SK-N-SH (cell line): ENCODE measurements at regions not wholly inside any gene's neighbourhood (a gene's known extent, or its start where the extent isn't known, plus 50 kb on each side); places are given as distances from the start of the nearest gene placed in this dataset.

Experiments
- CTCF ChIA-PET: fragments of 300-600, 350-600 bp; formaldehyde crosslinking; extraction: SDS; loops from one replicate; lab custom pipeline; 2021; lab: Yijun Ruan, JAX
- POLR2A ChIA-PET: fragments of 350-600 bp; sonication (Branson Sonifier 250); formaldehyde crosslinking; extraction: SDS; loops from one replicate; lab custom pipeline; 2020; ENCODE audit warnings: antibody characterized with exemption, inconsistent platforms; lab: Yijun Ruan, JAX
- DNase-seq: peaks from one replicate; pipeline ENCODE4 v3.0.0; 2012
- H2AFZ ChIP-seq: fragments of 200-600 bp; sonication (generic); 2 replicates; pipeline ENCODE4 v1.8.1; 2016; ENCODE audit warnings: antibody characterized with exemption, mild to moderate bottlenecking, low read depth
- H3F3A ChIP-seq: fragments of 200-600 bp; sonication (generic); replicated peaks from 2 replicates; pipeline ENCODE3; 2016; ENCODE audit warnings: antibody characterized with exemption, mild to moderate bottlenecking; ENCODE audit not compliant: insufficient read depth
- H3K27ac ChIP-seq, 2 experiments: fragments of 200-500 bp in 1 of 2; fragments of 200-600 bp in 1 of 2; sonication (Bioruptor generic) in 1 of 2; sonication (generic), shearing (Covaris generic) in 1 of 2; 2 replicates each; pipeline versions ENCODE4 v1.5.1 to v1.6.1; 2014 to 2016; ENCODE audit warnings: low read depth in 2 of 2, inconsistent platforms in 1 of 2, low read length in 1 of 2, mild to moderate bottlenecking in 1 of 2, mixed read lengths in 1 of 2
- H3K27me3 ChIP-seq: fragments of 200-600 bp; sonication (generic), shearing (Covaris generic); 2 replicates; pipeline ENCODE4 v1.6.1; 2016; ENCODE audit warnings: mixed run types; ENCODE audit not compliant: insufficient read depth
- H3K36me3 ChIP-seq, 2 experiments: fragments of 200-500 bp in 1 of 2; fragments of 200-600 bp in 1 of 2; sonication (Bioruptor generic) in 1 of 2; sonication (generic) in 1 of 2; replicated peaks in 1 of 2; 2 replicates each; pipeline versions ENCODE3 to v1.5.1; 2014 to 2016; ENCODE audit warnings: low read length in 1 of 2, mild to moderate bottlenecking in 1 of 2; ENCODE audit not compliant: insufficient read depth in 2 of 2, control insufficient read depth in 1 of 2
- H3K4me1 ChIP-seq, 2 experiments: fragments of 200-500 bp in 1 of 2; fragments of 200-600 bp in 1 of 2; sonication (Bioruptor generic) in 1 of 2; sonication (generic), shearing (Covaris generic) in 1 of 2; 2 replicates each; pipeline versions ENCODE4 v1.5.1 to v1.6.1; 2014 to 2016; ENCODE audit warnings: low read depth in 1 of 2, low read length in 1 of 2, mixed run types in 1 of 2; ENCODE audit not compliant: insufficient read depth in 2 of 2, control insufficient read depth in 1 of 2
- H3K4me2 ChIP-seq: fragments of 200-600 bp; sonication (generic), shearing (Covaris generic); 2 replicates; pipeline ENCODE4 v1.6.1; 2017; ENCODE audit warnings: mixed run types
- H3K4me3 ChIP-seq, 2 experiments: fragments of 200-500 bp in 1 of 2; fragments of 200-600 bp in 1 of 2; sonication (Bioruptor generic) in 1 of 2; sonication (generic), shearing (Covaris generic) in 1 of 2; 2 replicates each; pipeline versions ENCODE4 v1.5.1 to v1.8.1; 2014 to 2016; ENCODE audit warnings: low read depth in 2 of 2, inconsistent platforms in 1 of 2, low read length in 1 of 2, mild to moderate bottlenecking in 1 of 2, mixed read lengths in 1 of 2, moderate library complexity in 1 of 2
- H3K79me2 ChIP-seq: fragments of 200-600 bp; sonication (generic); 2 replicates; pipeline ENCODE4 v1.8.1; 2017; ENCODE audit warnings: mild to moderate bottlenecking; ENCODE audit not compliant: insufficient read depth
- H3K9ac ChIP-seq: fragments of 200-600 bp; sonication (generic); 2 replicates; pipeline ENCODE4 v1.6.1; 2017; ENCODE audit warnings: mixed run types
- H3K9me2 ChIP-seq: fragments of 200-600 bp; sonication (generic); 2 replicates; pipeline ENCODE4 v1.6.1; 2017; ENCODE audit warnings: mixed run types
- H3K9me3 ChIP-seq: fragments of 200-600 bp; sonication (generic); 2 replicates; pipeline ENCODE4 v1.6.1; 2017; ENCODE audit warnings: mixed run types, mild to moderate bottlenecking, moderate library complexity
- H4K20me1 ChIP-seq: fragments of 200-600 bp; sonication (generic); 2 replicates; pipeline ENCODE4 v1.6.1; 2017; ENCODE audit warnings: mild to moderate bottlenecking, mixed run types; ENCODE audit not compliant: insufficient read depth
- CHD2 ChIP-seq: fragments of 150-350 bp; IDR thresholded peaks from 2 replicates; pipeline ENCODE4 v1.6.1; 2018; ENCODE audit warnings: low read length; ENCODE audit not compliant: partially characterized antibody
- FOSL2 ChIP-seq: IDR thresholded peaks from 2 replicates; pipeline ENCODE4 v1.4.0; 2012; ENCODE audit warnings: low read depth, mild to moderate bottlenecking, moderate library complexity, borderline replicate concordance
- GABPA ChIP-seq: IDR thresholded peaks from 2 replicates; pipeline ENCODE4 v1.4.0; 2012; ENCODE audit warnings: low read depth, mild to moderate bottlenecking
- JUND ChIP-seq: IDR thresholded peaks from 2 replicates; pipeline ENCODE4 v1.4.0; 2012
- NFIC ChIP-seq: IDR thresholded peaks from 2 replicates; pipeline ENCODE4 v1.4.0; 2012; ENCODE audit warnings: borderline replicate concordance
- NRF1 ChIP-seq: IDR thresholded peaks from 2 replicates; pipeline ENCODE4 v1.6.1; 2012; ENCODE audit warnings: low read depth, mild to moderate bottlenecking, low read length
- PBX3 ChIP-seq: IDR thresholded peaks from 2 replicates; pipeline ENCODE4; 2012
- POLR2AphosphoS5 ChIP-seq: IDR thresholded peaks from 2 replicates; pipeline ENCODE4 v1.6.1; 2012; ENCODE audit warnings: low read depth, low read length
- RXRA ChIP-seq: IDR thresholded peaks from 2 replicates; pipeline ENCODE4 v1.4.0; 2012; ENCODE audit warnings: low read depth, mild to moderate bottlenecking, borderline replicate concordance
- TCF12 ChIP-seq: IDR thresholded peaks from 2 replicates; pipeline ENCODE4 v1.4.0; 2012
- TEAD4 ChIP-seq: IDR thresholded peaks from 2 replicates; pipeline ENCODE4 v1.4.0; 2012; ENCODE audit warnings: mild to moderate bottlenecking, borderline replicate concordance; ENCODE audit not compliant: insufficient read depth
- USF1 ChIP-seq: IDR thresholded peaks from 2 replicates; pipeline ENCODE4 v1.4.0; 2012; ENCODE audit warnings: low read depth, borderline replicate concordance
- USF2 ChIP-seq: fragments of 150-350 bp; IDR thresholded peaks from 2 replicates; pipeline ENCODE4 v1.6.1; 2017; ENCODE audit warnings: antibody characterized with exemption, low read length, low read depth, borderline replicate concordance
- YY1 ChIP-seq: IDR thresholded peaks from 2 replicates; pipeline ENCODE4 v1.4.0; 2012; ENCODE audit warnings: low read depth, mild to moderate bottlenecking
- ZBTB33 ChIP-seq: IDR thresholded peaks from 2 replicates; pipeline ENCODE4 v1.4.0; 2012; ENCODE audit warnings: low read depth, borderline replicate concordance
- WGBS: methylation state at CpG from one replicate; pipeline ENCODE4 v1.1.6; 2017; ENCODE audit warnings: low lambda C conversion rate; 5-methylcytosine and 5-hydroxymethylcytosine counted together
- TF ChIP-seq, protein P1 (sequence below): fragments of 200-600 bp; sonication (generic); IDR thresholded peaks from 2 replicates; pipeline ENCODE4 v1.6.1; 2017; ENCODE audit warnings: antibody characterized with exemption, mild to moderate bottlenecking, moderate library complexity
- TF ChIP-seq, protein P2 (sequence below): fragments of 150-350 bp; IDR thresholded peaks from 2 replicates; pipeline ENCODE4 v1.6.1; 2016; ENCODE audit warnings: mild to moderate bottlenecking, low read depth, low read length

DNA sequence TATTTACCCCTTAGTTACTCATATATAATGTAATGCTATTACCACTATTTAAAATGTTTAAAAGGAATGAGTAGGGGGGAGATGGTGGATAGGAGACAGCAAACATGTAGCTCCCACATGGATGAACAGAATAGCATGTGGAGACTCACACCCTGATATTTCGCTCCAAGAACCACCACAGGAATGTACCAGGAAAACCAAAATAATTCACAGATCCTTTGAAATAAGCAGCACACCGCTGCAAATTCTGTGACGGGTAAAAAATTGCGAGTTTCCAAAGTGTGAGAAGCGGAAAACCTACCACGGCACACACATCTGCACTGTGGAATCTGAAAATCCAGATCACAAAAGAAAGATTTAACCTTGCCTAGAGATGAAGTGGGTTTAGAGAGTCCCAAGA lies 428.2 kb downstream of the TLL1 start (continued):
- TF ChIP-seq ZBTB33 = no peak

DNA sequence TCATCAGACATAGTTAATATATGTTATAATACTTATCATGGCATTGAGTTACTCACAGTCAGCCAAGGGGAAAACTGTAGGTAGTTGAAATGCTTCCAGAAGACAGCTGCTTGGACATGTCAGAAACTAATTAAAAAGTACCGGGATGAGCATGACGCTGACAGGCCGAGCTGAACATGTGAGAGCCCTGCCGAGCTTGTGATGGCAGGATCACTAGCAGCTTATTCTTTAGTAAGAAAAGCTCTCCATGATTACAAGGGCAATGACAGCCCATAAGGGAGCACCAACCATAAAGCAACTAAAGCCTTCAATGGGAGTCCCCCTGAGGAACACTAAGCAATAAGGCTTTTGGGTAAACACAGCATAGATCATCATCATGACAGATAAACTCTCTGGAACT lies 435.6 kb downstream of the TLL1 start:
- POLR2A ChIA-PET = no interaction called here
- CTCF ChIA-PET = no interaction called here
- WGBS = 57% methylated on average over 4 of the region's 4 CpGs

More for the DNA sequence above, 435.6 kb downstream of the TLL1 start:
- no peak overlapping the region for H3K4me3 ChIP-seq
- no peak overlapping the region for H3K4me2 ChIP-seq
- no peaks in the 10 kb centered on the region for H3K27me3 ChIP-seq
- no peaks in the 10 kb centered on the region for H3K4me1 ChIP-seq
- no peaks in the 10 kb centered on the region for H4K20me1 ChIP-seq
- DNase-seq = no peak
- no peak overlapping the region for H3K27ac ChIP-seq
- H3F3A ChIP-seq = no peaks in the 10 kb centered on the region
- no peaks in the 10 kb centered on the region for H3K9me2 ChIP-seq
- H3K79me2 ChIP-seq = no peaks in the 10 kb centered on the region
- H3K9ac ChIP-seq = no peak overlapping the region
- TF ChIP-seq ZBTB33 = no peak
- no peak for TF ChIP-seq TCF12
- TF ChIP-seq RXRA = no peak
- TF ChIP-seq PBX3 = no peak
- no peak for TF ChIP-seq USF2
- no peak for TF ChIP-seq NRF1
- TF ChIP-seq, protein P1, sequence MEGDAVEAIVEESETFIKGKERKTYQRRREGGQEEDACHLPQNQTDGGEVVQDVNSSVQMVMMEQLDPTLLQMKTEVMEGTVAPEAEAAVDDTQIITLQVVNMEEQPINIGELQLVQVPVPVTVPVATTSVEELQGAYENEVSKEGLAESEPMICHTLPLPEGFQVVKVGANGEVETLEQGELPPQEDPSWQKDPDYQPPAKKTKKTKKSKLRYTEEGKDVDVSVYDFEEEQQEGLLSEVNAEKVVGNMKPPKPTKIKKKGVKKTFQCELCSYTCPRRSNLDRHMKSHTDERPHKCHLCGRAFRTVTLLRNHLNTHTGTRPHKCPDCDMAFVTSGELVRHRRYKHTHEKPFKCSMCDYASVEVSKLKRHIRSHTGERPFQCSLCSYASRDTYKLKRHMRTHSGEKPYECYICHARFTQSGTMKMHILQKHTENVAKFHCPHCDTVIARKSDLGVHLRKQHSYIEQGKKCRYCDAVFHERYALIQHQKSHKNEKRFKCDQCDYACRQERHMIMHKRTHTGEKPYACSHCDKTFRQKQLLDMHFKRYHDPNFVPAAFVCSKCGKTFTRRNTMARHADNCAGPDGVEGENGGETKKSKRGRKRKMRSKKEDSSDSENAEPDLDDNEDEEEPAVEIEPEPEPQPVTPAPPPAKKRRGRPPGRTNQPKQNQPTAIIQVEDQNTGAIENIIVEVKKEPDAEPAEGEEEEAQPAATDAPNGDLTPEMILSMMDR = no peak
- no peak for TF ChIP-seq JUND
- no peak for TF ChIP-seq GABPA
- TF ChIP-seq CHD2 = no peak
- TF ChIP-seq USF1 = no peak
- no peak for TF ChIP-seq YY1
- TF ChIP-seq, protein P2, sequence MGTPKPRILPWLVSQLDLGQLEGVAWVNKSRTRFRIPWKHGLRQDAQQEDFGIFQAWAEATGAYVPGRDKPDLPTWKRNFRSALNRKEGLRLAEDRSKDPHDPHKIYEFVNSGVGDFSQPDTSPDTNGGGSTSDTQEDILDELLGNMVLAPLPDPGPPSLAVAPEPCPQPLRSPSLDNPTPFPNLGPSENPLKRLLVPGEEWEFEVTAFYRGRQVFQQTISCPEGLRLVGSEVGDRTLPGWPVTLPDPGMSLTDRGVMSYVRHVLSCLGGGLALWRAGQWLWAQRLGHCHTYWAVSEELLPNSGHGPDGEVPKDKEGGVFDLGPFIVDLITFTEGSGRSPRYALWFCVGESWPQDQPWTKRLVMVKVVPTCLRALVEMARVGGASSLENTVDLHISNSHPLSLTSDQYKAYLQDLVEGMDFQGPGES = no peak
- TF ChIP-seq FOSL2 = no peak
- TF ChIP-seq NFIC = no peak
- no peak for TF ChIP-seq POLR2AphosphoS5
- TF ChIP-seq TEAD4 = no peak
- TF ChIP-seq, all 33 proteins: peak for 0
- Histone ChIP-seq H3K36me3 (peaks cover 0 to 3% of the 10 kb centered on the region in 2 experiments), H2AFZ (no peak overlapping the region), H3K9me3 (no peaks in the 10 kb centered on the region)
